ENCODE measurements at regions not wholly inside any gene's neighbourhood (a gene's known extent, or its start where the extent isn't known, plus 50 kb on each side); places are given as distances from the start of the nearest gene placed in this dataset.

DNA sequence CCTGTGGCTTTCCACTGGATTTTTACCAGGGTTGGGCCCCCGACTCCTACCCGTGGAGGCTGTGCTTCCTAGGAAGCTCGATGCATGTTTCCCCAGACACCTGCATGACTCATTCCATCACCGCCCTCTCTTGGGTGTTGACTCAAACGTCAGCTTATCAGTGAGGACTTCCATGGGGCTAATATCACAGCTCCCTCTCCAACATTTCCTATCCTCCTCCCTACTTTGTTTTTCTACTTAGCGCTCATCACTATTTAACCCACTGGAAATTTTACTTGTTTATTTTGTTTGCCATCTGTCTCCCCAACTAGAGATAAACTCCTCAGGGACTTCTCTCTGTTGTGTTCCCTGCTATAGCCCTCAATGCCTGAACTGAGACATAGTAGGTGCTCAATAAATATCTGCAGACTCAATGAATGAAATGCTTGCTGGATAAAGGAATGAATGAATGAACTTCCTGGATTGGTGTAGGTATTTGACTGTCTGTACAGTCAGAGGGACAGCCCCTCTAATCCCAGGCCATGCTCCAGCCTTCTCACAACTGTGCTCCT is 55.9 kb upstream of the EPCAM start:
- Histone ChIP-seq H3K4me3 (ENCODE audit: insufficient read depth, low read depth, low read length) (no peak overlapping the region), H4K5ac (ENCODE audit: low read depth, low read length) (no peak overlapping the region), H2AK9ac (replicated peaks; ENCODE audit: low read depth, low read length, poor library complexity) (no peak overlapping the region), H3K27me3 (ENCODE audit: control insufficient read depth, insufficient read depth, low read length) (no peaks in the 10 kb centered on the region), H2BK120ac (ENCODE audit: low read depth, low read length) (no peak overlapping the region), H3K23ac (ENCODE audit: low read depth, low read length) (no peak overlapping the region), H2BK5ac (ENCODE audit: low read depth, low read length, poor library complexity, severe bottlenecking) (no peak overlapping the region), H4K8ac (ENCODE audit: low read depth in 2 of 2, low read length in 2 of 2) (no peak overlapping the region), H3K18ac (ENCODE audit: low read depth, low read length) (no peak overlapping the region), H3K79me1 (ENCODE audit: low read depth in 1 of 2, low read length in 2 of 2) (no peaks in the 10 kb centered on the region), H2BK15ac (ENCODE audit: low read depth, low read length) (no peak overlapping the region), H3K4me2 (ENCODE audit: low read depth, low read length) (no peak overlapping the region), H3K9me1 (ENCODE audit: insufficient read depth, low read length) (peaks cover 10% of the 10 kb centered on the region; the same call in 1 of the 2 replicates), H2AFZ (replicated peaks; ENCODE audit: low read length, poor library complexity) (no peak overlapping the region), H3K36me3 (ENCODE audit: control insufficient read depth, insufficient read depth, low read length) (no peaks in the 10 kb centered on the region), H3K4ac (ENCODE audit: low read depth, low read length) (0 out of 2 replicates have a peak overlapping the region, but pooled peaks have one; percentile 27), H4K91ac (ENCODE audit: insufficient read depth, low read depth, low read length) (no peak overlapping the region), H3K4me1 (ENCODE audit: control insufficient read depth, insufficient read depth, low read length) (peaks cover 15% of the 10 kb centered on the region), H2BK20ac (ENCODE audit: low read depth, low read length) (no peak overlapping the region; the same call in 1 of the 2 replicates), H3K9me3 (ENCODE audit: control insufficient read depth, insufficient read depth, low read length) (no peaks in the 10 kb centered on the region), H3K9ac (ENCODE audit: low read depth, low read length) (no peak overlapping the region), H2AK5ac (ENCODE audit: low read depth, low read length) (no peak overlapping the region; the same call in 1 of the 2 replicates), H3K27ac (ENCODE audit: insufficient read depth, low read length) (no peak overlapping the region), H4K20me1 (ENCODE audit: insufficient read depth, low read length) (no peaks in the 10 kb centered on the region), H3K14ac (replicated peaks; ENCODE audit: low read depth, low read length) (no peak overlapping the region; the same call in 1 of the 2 replicates), H3K56ac (ENCODE audit: extremely low read depth, insufficient read depth, low read length) (no peak overlapping the region)
- ChIA-PET POLR2A (ENCODE audit: unreplicated experiment) (no interaction called here), CTCF (interaction anchor here (0.6 to 1.4 kb wide), 4 partner anchors 11 to 458 kb away, joined by 3 to 4 read pairs (median 4); no protein-coding TSS in a partner anchor)
- dilution Hi-C loops (cut with HindIII; ENCODE audit: low sequenced_read_pairs, unreplicated experiment) (no loop called here), in situ Hi-C loops (cut with MboI; ENCODE audit: low sequenced_read_pairs) (no loop called here), intact Hi-C loops (cut with micrococcal nuclease) (no loop called here)
- TF ChIP-seq MAZ (IDR thresholded peaks at IDR 0.05; ENCODE audit: borderline replicate concordance, low read depth, low read length) (no peak), POLR2A (IDR thresholded peaks at IDR 0.05; ENCODE audit: low read depth, low read length) (no peak), FOS (IDR thresholded peaks at IDR 0.05; ENCODE audit: low read depth, low read length) (0 out of 2 replicates have a peak, but pooled peaks have one; percentile 5), RFX5 (IDR thresholded peaks at IDR 0.05; ENCODE audit: low read depth, low read length) (no peak), BHLHE40 (IDR thresholded peaks at IDR 0.05; ENCODE audit: low read depth, low read length) (no peak), CHD1 (IDR thresholded peaks at IDR 0.05; ENCODE audit: low read depth, low read length) (no peak), MAFK (IDR thresholded peaks at IDR 0.05; ENCODE audit: low read depth, low read length) (no peak)
- DNase-seq (no peak), ATAC-seq (ENCODE audit: low read depth) (no peak)
- no CpG with 5 or more reads among the region's 6 CpGs for WGBS, 2 experiments (ENCODE audit: extremely low coverage in 2 of 2, insufficient read length in 1 of 2)
- BruUV-seq (replicated peaks): no TSS peak

Data from IMR-90 (cell line).